ENCODE measurements at regions not wholly inside any gene's neighbourhood (a gene's known extent, or its start where the extent isn't known, plus 50 kb on each side); places are given as distances from the start of the nearest gene placed in this dataset.

DNA sequence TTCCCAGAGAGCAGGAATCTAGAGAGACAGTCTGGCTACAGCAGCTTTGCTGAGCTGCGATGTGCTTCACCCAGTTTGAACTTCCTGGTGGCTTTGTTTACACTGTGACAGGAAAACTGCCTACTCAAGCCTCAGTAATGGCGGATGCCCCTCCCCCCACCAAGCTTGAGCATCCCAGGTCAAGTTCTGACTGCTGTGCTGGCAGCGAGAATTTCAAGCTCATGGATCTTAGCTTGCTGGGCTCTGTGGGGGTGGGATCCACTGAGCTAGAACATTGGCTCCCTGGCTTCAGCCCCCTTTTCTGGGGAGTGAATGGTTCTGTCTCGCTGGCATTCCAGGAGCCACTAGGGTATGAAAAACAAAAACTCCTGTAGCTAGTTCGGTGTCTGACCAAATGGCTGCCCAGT, 91.0 kb upstream of the ESR1 start:
- TF ChIP-seq CTCF (IDR thresholded peaks at IDR 0.05; ENCODE audit: borderline replicate concordance, extremely low read depth, low read length, poor library complexity, severe bottlenecking) (no peak), EZH2 (IDR thresholded peaks at IDR 0.05; ENCODE audit: borderline replicate concordance, low read depth, low read length, severe bottlenecking) (no peak)

Data from DND-41 (cell line).